ENCODE measurements at regions not wholly inside any gene's neighbourhood (a gene's known extent, or its start where the extent isn't known, plus 50 kb on each side); places are given as distances from the start of the nearest gene placed in this dataset.

- Histone ChIP-seq H3K4me1 (ENCODE audit: control insufficient read depth in 3 of 3, insufficient read depth in 3 of 3, low read length in 3 of 3) (no peaks in the 10 kb centered on the region), H3K9ac (ENCODE audit: low read depth in 1 of 3, low read length in 3 of 3) (no peak overlapping the region), H3K27me3 (ENCODE audit: control insufficient read depth in 3 of 3, insufficient read depth in 3 of 3, low read length in 3 of 3) (no peaks in the 10 kb centered on the region), H3K9me3 (ENCODE audit: control insufficient read depth in 3 of 3, low read length in 3 of 3) (no peaks in the 10 kb centered on the region), H3K27ac (ENCODE audit: low read depth, low read length) (no peak overlapping the region), H3K4me3 (ENCODE audit: low read length in 3 of 3) (no peak overlapping the region), H3K36me3 (ENCODE audit: control insufficient read depth in 3 of 3, insufficient read depth in 3 of 3, low read length in 3 of 3) (no peaks in the 10 kb centered on the region)
Measured at GRCh38 chr6:94494500-94494899, 1075.1 kb upstream of the EPHA7 start.

- Histone ChIP-seq H3K9me3 (ENCODE audit: control insufficient read depth in 3 of 3, low read length in 3 of 3) (no peaks in the 10 kb centered on the region), H3K36me3 (ENCODE audit: control insufficient read depth in 3 of 3, insufficient read depth in 3 of 3, low read length in 3 of 3) (no peaks in the 10 kb centered on the region), H3K27me3 (ENCODE audit: control insufficient read depth in 3 of 3, insufficient read depth in 3 of 3, low read length in 3 of 3) (no peaks in the 10 kb centered on the region), H3K4me3 (ENCODE audit: low read length in 3 of 3) (no peak overlapping the region), H3K27ac (ENCODE audit: low read depth, low read length) (no peak overlapping the region), H3K9ac (ENCODE audit: low read depth in 1 of 3, low read length in 3 of 3) (no peak overlapping the region), H3K4me1 (ENCODE audit: control insufficient read depth in 3 of 3, insufficient read depth in 3 of 3, low read length in 3 of 3) (no peaks in the 10 kb centered on the region)
Measured at GRCh38 chr6:94487371-94487770, 1068.0 kb upstream of the EPHA7 start.

GRCh38 chr6:94478133-94479005 lies 1059.0 kb upstream of the EPHA7 start:
- Histone ChIP-seq H3K27me3 (ENCODE audit: control insufficient read depth in 3 of 3, insufficient read depth in 3 of 3, low read length in 3 of 3) (no peaks in the 10 kb centered on the region), H3K36me3 (ENCODE audit: control insufficient read depth in 3 of 3, insufficient read depth in 3 of 3, low read length in 3 of 3) (no peaks in the 10 kb centered on the region)

GRCh38 chr6:94468830-94469229 lies 1049.5 kb upstream of the EPHA7 start:
- H3K4me3 ChIP-seq (ENCODE audit: low read length in 3 of 3) = no peak overlapping the region
- no peaks in the 10 kb centered on the region for H3K4me1 ChIP-seq (ENCODE audit: control insufficient read depth in 3 of 3, insufficient read depth in 3 of 3, low read length in 3 of 3)
- no peaks in the 10 kb centered on the region for H3K9me3 ChIP-seq (ENCODE audit: control insufficient read depth in 3 of 3, low read length in 3 of 3)
- no peaks in the 10 kb centered on the region for H3K27me3 ChIP-seq (ENCODE audit: control insufficient read depth in 3 of 3, insufficient read depth in 3 of 3, low read length in 3 of 3)
- H3K9ac ChIP-seq (ENCODE audit: low read depth in 1 of 3, low read length in 3 of 3) = no peak overlapping the region
- H3K36me3 ChIP-seq (ENCODE audit: control insufficient read depth in 3 of 3, insufficient read depth in 3 of 3, low read length in 3 of 3) = no peaks in the 10 kb centered on the region
- H3K27ac ChIP-seq (ENCODE audit: low read depth, low read length) = no peak overlapping the region

More at GRCh38 chr6:94478133-94479005, 1059.0 kb upstream of the EPHA7 start:
- H3K27ac ChIP-seq (ENCODE audit: low read depth, low read length) = no peak overlapping the region
- no peak overlapping the region for H3K4me3 ChIP-seq (ENCODE audit: low read length in 3 of 3)
- peaks cover 0 to 5% (median 4%) of the 10 kb centered on the region in 3 donors for H3K9me3 ChIP-seq (ENCODE audit: control insufficient read depth in 3 of 3, low read length in 3 of 3)
- no peaks in the 10 kb centered on the region for H3K4me1 ChIP-seq (ENCODE audit: control insufficient read depth in 3 of 3, insufficient read depth in 3 of 3, low read length in 3 of 3)
- H3K9ac ChIP-seq (ENCODE audit: low read depth in 1 of 3, low read length in 3 of 3) = no peak overlapping the region

GRCh38 chr6:94464018-94464510 lies 1044.7 kb upstream of the EPHA7 start:
- no peak overlapping the region for H3K9ac ChIP-seq (ENCODE audit: low read depth in 1 of 3, low read length in 3 of 3)
- no peak overlapping the region for H3K4me3 ChIP-seq (ENCODE audit: low read length in 3 of 3)
- H3K36me3 ChIP-seq (ENCODE audit: control insufficient read depth in 3 of 3, insufficient read depth in 3 of 3, low read length in 3 of 3) = no peaks in the 10 kb centered on the region
- no peak overlapping the region for H3K27ac ChIP-seq (ENCODE audit: low read depth, low read length)
- H3K27me3 ChIP-seq (ENCODE audit: control insufficient read depth in 3 of 3, insufficient read depth in 3 of 3, low read length in 3 of 3) = no peaks in the 10 kb centered on the region
- H3K9me3 ChIP-seq (ENCODE audit: control insufficient read depth in 3 of 3, low read length in 3 of 3) = peaks cover 0 to 2% (median 0%) of the 10 kb centered on the region in 3 donors
- no peaks in the 10 kb centered on the region for H3K4me1 ChIP-seq (ENCODE audit: control insufficient read depth in 3 of 3, insufficient read depth in 3 of 3, low read length in 3 of 3)

GRCh38 chr6:94463306-94463705 lies 1043.9 kb upstream of the EPHA7 start:
- Histone ChIP-seq H3K36me3 (ENCODE audit: control insufficient read depth in 3 of 3, insufficient read depth in 3 of 3, low read length in 3 of 3) (no peaks in the 10 kb centered on the region), H3K4me3 (ENCODE audit: low read length in 3 of 3) (no peak overlapping the region)

GRCh38 chr6:94462231-94462630 lies 1042.9 kb upstream of the EPHA7 start:
- Histone ChIP-seq H3K4me3 (ENCODE audit: low read length in 3 of 3) (no peak overlapping the region), H3K36me3 (ENCODE audit: control insufficient read depth in 3 of 3, insufficient read depth in 3 of 3, low read length in 3 of 3) (no peaks in the 10 kb centered on the region), H3K9me3 (ENCODE audit: control insufficient read depth in 3 of 3, low read length in 3 of 3) (peaks cover 0 to 2% (median 0%) of the 10 kb centered on the region in 3 donors), H3K9ac (ENCODE audit: low read depth in 1 of 3, low read length in 3 of 3) (no peak overlapping the region), H3K4me1 (ENCODE audit: control insufficient read depth in 3 of 3, insufficient read depth in 3 of 3, low read length in 3 of 3) (no peaks in the 10 kb centered on the region), H3K27me3 (ENCODE audit: control insufficient read depth in 3 of 3, insufficient read depth in 3 of 3, low read length in 3 of 3) (no peaks in the 10 kb centered on the region), H3K27ac (ENCODE audit: low read depth, low read length) (no peak overlapping the region)

More at GRCh38 chr6:94463306-94463705, 1043.9 kb upstream of the EPHA7 start:
- H3K27ac ChIP-seq (ENCODE audit: low read depth, low read length) = no peak overlapping the region
- H3K4me1 ChIP-seq (ENCODE audit: control insufficient read depth in 3 of 3, insufficient read depth in 3 of 3, low read length in 3 of 3) = no peaks in the 10 kb centered on the region
- peaks cover 0 to 2% (median 0%) of the 10 kb centered on the region in 3 donors for H3K9me3 ChIP-seq (ENCODE audit: control insufficient read depth in 3 of 3, low read length in 3 of 3)
- no peaks in the 10 kb centered on the region for H3K27me3 ChIP-seq (ENCODE audit: control insufficient read depth in 3 of 3, insufficient read depth in 3 of 3, low read length in 3 of 3)
- H3K9ac ChIP-seq (ENCODE audit: low read depth in 1 of 3, low read length in 3 of 3) = no peak overlapping the region

GRCh38 chr6:94456266-94456665 lies 1036.9 kb upstream of the EPHA7 start:
- no peaks in the 10 kb centered on the region for H3K4me1 ChIP-seq (ENCODE audit: control insufficient read depth in 3 of 3, insufficient read depth in 3 of 3, low read length in 3 of 3)
- no peaks in the 10 kb centered on the region for H3K27me3 ChIP-seq (ENCODE audit: control insufficient read depth in 3 of 3, insufficient read depth in 3 of 3, low read length in 3 of 3)
- H3K27ac ChIP-seq (ENCODE audit: low read depth, low read length) = no peak overlapping the region
- H3K4me3 ChIP-seq (ENCODE audit: low read length in 3 of 3) = no peak overlapping the region
- no peak overlapping the region for H3K9ac ChIP-seq (ENCODE audit: low read depth in 1 of 3, low read length in 3 of 3)
- H3K9me3 ChIP-seq (ENCODE audit: control insufficient read depth in 3 of 3, low read length in 3 of 3) = peaks cover 0 to 2% (median 0%) of the 10 kb centered on the region in 3 donors
- H3K36me3 ChIP-seq (ENCODE audit: control insufficient read depth in 3 of 3, insufficient read depth in 3 of 3, low read length in 3 of 3) = no peaks in the 10 kb centered on the region

- Histone ChIP-seq H3K27ac (ENCODE audit: low read depth, low read length) (no peak overlapping the region), H3K4me1 (ENCODE audit: control insufficient read depth in 3 of 3, insufficient read depth in 3 of 3, low read length in 3 of 3) (no peaks in the 10 kb centered on the region), H3K9me3 (ENCODE audit: control insufficient read depth in 3 of 3, low read length in 3 of 3) (no peaks in the 10 kb centered on the region), H3K27me3 (ENCODE audit: control insufficient read depth in 3 of 3, insufficient read depth in 3 of 3, low read length in 3 of 3) (no peaks in the 10 kb centered on the region), H3K4me3 (ENCODE audit: low read length in 3 of 3) (no peak overlapping the region), H3K36me3 (ENCODE audit: control insufficient read depth in 3 of 3, insufficient read depth in 3 of 3, low read length in 3 of 3) (no peaks in the 10 kb centered on the region), H3K9ac (ENCODE audit: low read depth in 1 of 3, low read length in 3 of 3) (no peak overlapping the region)
Measured at GRCh38 chr6:94454231-94454630, 1034.9 kb upstream of the EPHA7 start.

GRCh38 chr6:94446120-94446519 lies 1026.8 kb upstream of the EPHA7 start:
- H3K36me3 ChIP-seq (ENCODE audit: control insufficient read depth in 3 of 3, insufficient read depth in 3 of 3, low read length in 3 of 3) = no peaks in the 10 kb centered on the region
- H3K4me1 ChIP-seq (ENCODE audit: control insufficient read depth in 3 of 3, insufficient read depth in 3 of 3, low read length in 3 of 3) = no peaks in the 10 kb centered on the region
- no peaks in the 10 kb centered on the region for H3K9me3 ChIP-seq (ENCODE audit: control insufficient read depth in 3 of 3, low read length in 3 of 3)
- H3K9ac ChIP-seq (ENCODE audit: low read depth in 1 of 3, low read length in 3 of 3) = no peak overlapping the region
- H3K27ac ChIP-seq (ENCODE audit: low read depth, low read length) = no peak overlapping the region
- H3K4me3 ChIP-seq (ENCODE audit: low read length in 3 of 3) = no peak overlapping the region
- H3K27me3 ChIP-seq (ENCODE audit: control insufficient read depth in 3 of 3, insufficient read depth in 3 of 3, low read length in 3 of 3) = no peaks in the 10 kb centered on the region
